Esophagus muscularis mucosa (tissue), 4 donors: ENCODE measurements at regions not wholly inside any gene's neighbourhood (a gene's known extent, or its start where the extent isn't known, plus 50 kb on each side); places are given as distances from the start of the nearest gene placed in this dataset.

Experiments used
- DNase-seq: peaks from one replicate; pipeline ENCODE4 v3.0.0-alpha.2; 2017; ENCODE audit errors: extremely low spot score
- H3K27ac ChIP-seq, 4 donors: fragments of 200-600 bp; sonication (generic); replicated peaks in 1 of 4; 1 replicate in 3 of 4; 2 replicates in 1 of 4; pipeline ENCODE4 v1.5.1; 2016 to 2019; ENCODE audit warnings: mild to moderate bottlenecking in 1 of 4
- H3K27me3 ChIP-seq, 4 donors: fragments of 200-600 bp; sonication (generic); one replicate each; pipeline versions ENCODE4 v1.5.1 to v1.6.0; 2016 to 2019
- H3K36me3 ChIP-seq, 4 donors: fragments of 200-600 bp; sonication (generic); one replicate each; pipeline ENCODE4 v1.5.1; 2016 to 2019
- H3K4me1 ChIP-seq, 4 donors: fragments of 200-600 bp; sonication (generic); one replicate each; pipeline ENCODE4 v1.5.1; 2016 to 2019
- H3K4me3 ChIP-seq, 4 donors: fragments of 200-600 bp; sonication (generic); 1 replicate in 2 of 4; 2 replicates in 2 of 4; pipeline ENCODE4 v1.5.1; 2016 to 2019; ENCODE audit warnings: mild to moderate bottlenecking in 4 of 4, moderate library complexity in 1 of 4
- H3K9me3 ChIP-seq, 4 donors: fragments of 200-600 bp; sonication (generic); 1 replicate in 3 of 4; 2 replicates in 1 of 4; pipeline ENCODE4 v1.5.1; 2016 to 2019
- EP300 ChIP-seq: sonication (generic); formaldehyde crosslinking; IDR thresholded peaks from one replicate; pipeline ENCODE4 v1.6.1; 2017; ENCODE audit warnings: antibody characterized with exemption
- POLR2A ChIP-seq: fragments of 450-650 bp; IDR thresholded peaks from one replicate; pipeline ENCODE4 v1.6.1; 2017; ENCODE audit warnings: antibody characterized with exemption, moderate library complexity, mild to moderate bottlenecking, low read depth
- POLR2AphosphoS5 ChIP-seq, 2 donors: sonication (generic); formaldehyde crosslinking; IDR thresholded peaks; one replicate each; pipeline ENCODE4 v1.6.1; 2017; ENCODE audit warnings: antibody characterized with exemption in 2 of 2
- WGBS: methylation state at CpG from one replicate; pipeline ENCODE4 v1.1.5; 2018; 5-methylcytosine and 5-hydroxymethylcytosine counted together
- intact Hi-C: fragments of 100-400 bp; cut with DNase I; formaldehyde crosslinking; loops from one replicate; pipeline ENCODE4 v1.15.1; 2023
- small RNA-seq, 3 donors: library from RNA; depleted of rRNA; stranded (forward); fragments of <200 nt; gene quantifications; one replicate each; pipeline ENCODE3, GENCODE V24; 2016
- TF ChIP-seq, protein P1 (sequence below), 3 experiments: fragments of 200-600 bp in 2 of 3; fragments of 450-650 bp in 1 of 3; sonication (generic) in 2 of 3; IDR thresholded peaks; one replicate each; pipeline ENCODE4 v1.5.1; 2017 to 2019; ENCODE audit warnings: antibody characterized with exemption in 3 of 3, mild to moderate bottlenecking in 2 of 3, moderate library complexity in 1 of 3

DNA sequence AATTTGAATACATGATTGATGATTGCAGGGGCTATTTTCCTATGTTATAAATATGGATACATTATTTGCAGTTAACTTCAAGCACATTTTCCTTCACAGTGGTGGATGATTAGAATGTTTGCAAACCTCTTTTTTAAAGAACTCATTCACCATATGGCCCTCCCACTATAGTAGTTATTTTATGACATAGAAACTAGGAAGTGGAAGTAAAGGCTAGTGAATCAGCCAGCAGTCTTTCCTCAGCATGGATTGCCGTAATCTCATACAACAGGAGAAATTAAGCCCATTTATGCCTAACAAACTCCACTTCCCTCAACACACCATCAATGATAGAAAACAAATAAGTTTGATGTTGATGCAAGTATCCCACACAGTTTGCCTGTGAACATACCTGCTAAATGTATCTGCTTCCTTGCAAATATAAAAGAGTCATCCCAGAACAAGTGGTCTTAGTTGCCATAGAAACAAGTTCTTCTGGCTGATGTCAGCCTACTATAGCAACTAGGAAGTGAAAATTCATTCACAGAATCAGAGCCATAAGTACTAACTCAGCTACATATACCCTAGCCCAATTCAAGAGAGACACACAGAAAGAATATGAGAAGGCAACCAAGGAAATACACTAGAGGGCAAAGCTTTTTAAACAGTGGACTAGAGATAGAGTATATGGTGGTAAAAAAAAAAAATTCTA is 100.9 kb upstream of the RADX start:
- intact Hi-C loops, result no loop called here
- Histone ChIP-seq H3K27me3 (no peaks in the 10 kb centered on the region), H3K4me3 (no peak overlapping the region), H3K36me3 (no peaks in the 10 kb centered on the region), H3K27ac (no peak overlapping the region), H3K4me1 (no peaks in the 10 kb centered on the region), H3K9me3 (no peaks in the 10 kb centered on the region)
- TF ChIP-seq POLR2A, result no peak
- TF ChIP-seq, protein P1, sequence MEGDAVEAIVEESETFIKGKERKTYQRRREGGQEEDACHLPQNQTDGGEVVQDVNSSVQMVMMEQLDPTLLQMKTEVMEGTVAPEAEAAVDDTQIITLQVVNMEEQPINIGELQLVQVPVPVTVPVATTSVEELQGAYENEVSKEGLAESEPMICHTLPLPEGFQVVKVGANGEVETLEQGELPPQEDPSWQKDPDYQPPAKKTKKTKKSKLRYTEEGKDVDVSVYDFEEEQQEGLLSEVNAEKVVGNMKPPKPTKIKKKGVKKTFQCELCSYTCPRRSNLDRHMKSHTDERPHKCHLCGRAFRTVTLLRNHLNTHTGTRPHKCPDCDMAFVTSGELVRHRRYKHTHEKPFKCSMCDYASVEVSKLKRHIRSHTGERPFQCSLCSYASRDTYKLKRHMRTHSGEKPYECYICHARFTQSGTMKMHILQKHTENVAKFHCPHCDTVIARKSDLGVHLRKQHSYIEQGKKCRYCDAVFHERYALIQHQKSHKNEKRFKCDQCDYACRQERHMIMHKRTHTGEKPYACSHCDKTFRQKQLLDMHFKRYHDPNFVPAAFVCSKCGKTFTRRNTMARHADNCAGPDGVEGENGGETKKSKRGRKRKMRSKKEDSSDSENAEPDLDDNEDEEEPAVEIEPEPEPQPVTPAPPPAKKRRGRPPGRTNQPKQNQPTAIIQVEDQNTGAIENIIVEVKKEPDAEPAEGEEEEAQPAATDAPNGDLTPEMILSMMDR (IDR thresholded peaks at IDR 0.05), result no peak
- no peak for TF ChIP-seq POLR2AphosphoS5 (IDR thresholded peaks at IDR 0.05)
- no peak for TF ChIP-seq EP300
- WGBS, result 59% methylated on average over 1 of the region's 1 CpG
- DNase-seq, result no peak

Small RNA genes lying in the stretch of these regions (small RNA-seq; reads per million reads assigned to genes)
- gene AL133271.1 (0 reads per million in 3 donors), gene RF00019 (0 reads per million in 3 donors)
